IPS-15b (cell line): ENCODE measurements at regions not wholly inside any gene's neighbourhood (a gene's known extent, or its start where the extent isn't known, plus 50 kb on each side); places are given as distances from the start of the nearest gene placed in this dataset.

Source experiments
- H3K27me3 ChIP-seq: one replicate; pipeline ENCODE4 v1.6.1; 2013; ENCODE audit warnings: low read length; ENCODE audit not compliant: control insufficient read depth, insufficient read depth
- H3K36me3 ChIP-seq: one replicate; pipeline ENCODE4 v1.6.1; 2013; ENCODE audit warnings: low read length; ENCODE audit not compliant: control insufficient read depth, insufficient read depth
- H3K4me1 ChIP-seq: one replicate; pipeline ENCODE4 v1.6.1; 2013; ENCODE audit warnings: mild to moderate bottlenecking, low read length; ENCODE audit not compliant: control insufficient read depth, insufficient read depth
- H3K4me3 ChIP-seq: one replicate; pipeline ENCODE4 v1.5.1; 2013; ENCODE audit warnings: low read depth, low read length
- H3K9ac ChIP-seq: one replicate; pipeline ENCODE4 v1.6.1; 2013; ENCODE audit warnings: low read depth, mild to moderate bottlenecking, low read length
- H3K9me3 ChIP-seq: one replicate; pipeline ENCODE4 v1.6.1; 2013; ENCODE audit warnings: mild to moderate bottlenecking, low read length; ENCODE audit not compliant: control insufficient read depth, insufficient read depth

DNA sequence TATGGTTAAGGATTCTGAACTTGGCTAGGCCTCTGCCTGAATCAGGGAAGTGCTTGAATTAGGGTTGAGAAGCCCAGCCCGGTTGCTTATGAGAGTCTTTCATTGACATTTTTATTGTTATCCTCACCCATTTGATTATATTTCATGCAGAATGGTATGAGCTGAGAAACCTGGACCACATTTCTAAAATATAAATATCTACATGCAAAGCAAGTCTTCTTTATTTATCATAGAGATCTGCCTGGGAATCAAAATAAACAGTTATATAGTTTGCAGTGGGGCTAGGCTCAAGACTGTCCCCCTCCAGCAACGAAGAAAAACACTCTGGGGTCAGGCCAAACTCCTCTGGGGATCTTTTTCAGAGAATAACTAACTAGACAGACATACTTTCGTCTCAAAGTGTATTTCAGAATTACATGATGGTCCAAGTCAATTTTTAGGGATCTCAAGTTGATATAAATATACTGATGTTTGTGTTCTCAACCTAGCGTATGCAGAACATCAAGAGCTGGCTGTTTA, 675.4 kb upstream of the NR2F2 start:
- Histone ChIP-seq H3K4me3 (no peak overlapping the region), H3K9ac (no peak overlapping the region), H3K4me1 (no peaks in the 10 kb centered on the region), H3K36me3 (no peaks in the 10 kb centered on the region), H3K27me3 (no peaks in the 10 kb centered on the region), H3K9me3 (no peaks in the 10 kb centered on the region)

DNA sequence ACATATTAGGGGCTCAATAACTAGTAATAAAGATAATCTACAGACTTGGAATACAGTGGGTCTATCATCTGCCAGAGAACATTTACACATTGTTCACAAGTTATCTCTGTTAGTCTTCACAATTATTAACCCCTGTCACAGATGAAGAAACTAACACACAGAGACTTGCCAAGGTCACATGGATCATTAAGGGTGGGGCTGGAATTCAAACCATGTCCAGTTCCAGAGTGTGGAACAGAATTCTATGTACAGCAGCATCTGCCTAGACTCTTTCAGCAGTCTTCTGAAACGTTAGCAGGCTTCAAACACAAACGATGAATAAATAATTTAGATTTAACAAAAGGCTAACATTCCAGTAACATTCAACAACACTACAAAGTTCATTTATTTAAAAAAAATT, 673.9 kb upstream of the NR2F2 start:
- Histone ChIP-seq H3K9ac (no peak overlapping the region), H3K36me3 (no peaks in the 10 kb centered on the region), H3K9me3 (no peaks in the 10 kb centered on the region), H3K27me3 (no peaks in the 10 kb centered on the region), H3K4me1 (no peaks in the 10 kb centered on the region), H3K4me3 (no peak overlapping the region)

DNA sequence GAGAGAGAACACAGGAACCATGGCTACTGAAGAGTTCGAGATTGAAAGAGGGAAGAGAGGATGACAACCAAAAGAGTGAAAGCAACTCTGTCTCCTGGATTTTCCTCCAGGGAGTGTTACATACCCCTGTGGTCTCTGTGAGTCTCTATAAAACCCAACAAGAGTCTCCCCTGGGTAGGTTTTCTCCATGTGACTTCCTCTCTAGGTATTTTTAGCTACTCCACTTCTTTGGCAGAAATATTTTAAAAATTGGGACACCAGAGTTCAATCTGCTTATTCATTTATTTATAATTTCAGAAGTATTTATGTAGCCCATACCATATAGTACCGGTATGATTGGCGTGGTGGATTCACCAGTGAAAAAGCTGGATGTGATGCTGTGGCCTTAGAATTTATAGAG, 671.7 kb upstream of the NR2F2 start:
- Histone ChIP-seq H3K9me3 (no peaks in the 10 kb centered on the region), H3K36me3 (no peaks in the 10 kb centered on the region), H3K27me3 (no peaks in the 10 kb centered on the region), H3K4me3 (no peak overlapping the region), H3K4me1 (no peaks in the 10 kb centered on the region), H3K9ac (no peak overlapping the region)

DNA sequence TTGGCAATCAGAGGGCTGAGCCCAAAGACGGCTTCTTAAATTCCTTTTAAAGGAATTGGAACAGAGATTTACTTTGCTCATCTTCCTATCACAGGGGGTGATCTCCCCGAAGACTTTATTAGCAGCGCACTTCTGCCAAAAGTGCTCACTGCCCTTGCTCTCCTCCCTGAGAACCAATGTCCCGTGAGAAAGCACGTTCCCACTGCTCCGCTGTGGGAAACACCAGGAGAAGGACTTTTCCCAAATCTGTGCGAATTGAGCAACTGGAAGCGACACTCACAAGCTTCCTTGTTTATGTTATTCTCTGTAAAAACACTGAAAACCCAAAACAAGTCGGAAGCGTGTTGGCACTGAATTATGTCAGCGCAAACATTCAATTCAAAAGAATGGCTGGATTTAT, 670.8 kb upstream of the NR2F2 start:
- no peaks in the 10 kb centered on the region for H3K9me3 ChIP-seq
- no peak overlapping the region for H3K4me3 ChIP-seq
- peaks cover 6% of the 10 kb centered on the region for H3K4me1 ChIP-seq
- no peaks in the 10 kb centered on the region for H3K36me3 ChIP-seq
- H3K9ac ChIP-seq: no peak overlapping the region
- H3K27me3 ChIP-seq: no peaks in the 10 kb centered on the region

DNA sequence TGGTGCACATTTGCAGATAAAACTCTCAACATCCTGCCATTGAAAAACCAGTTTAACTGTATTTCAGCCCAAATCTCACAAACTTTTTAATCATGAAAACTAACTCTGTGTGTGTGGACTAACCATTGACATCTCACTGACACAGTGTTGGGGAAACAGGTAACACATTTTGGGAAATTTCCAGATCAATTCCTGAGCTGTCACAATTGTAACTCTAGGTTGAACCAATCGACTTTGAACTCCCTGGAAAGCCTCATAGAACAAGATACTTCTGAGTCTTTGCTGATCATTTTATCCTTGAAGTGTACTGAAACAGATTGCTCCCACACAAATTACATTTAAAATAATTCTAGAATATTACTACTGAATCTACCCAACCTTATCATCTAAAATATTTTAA, 667.9 kb upstream of the NR2F2 start:
- Histone ChIP-seq H3K9me3 (no peaks in the 10 kb centered on the region), H3K9ac (no peak overlapping the region), H3K4me3 (no peak overlapping the region), H3K27me3 (no peaks in the 10 kb centered on the region), H3K4me1 (peaks cover 6% of the 10 kb centered on the region), H3K36me3 (no peaks in the 10 kb centered on the region)

DNA sequence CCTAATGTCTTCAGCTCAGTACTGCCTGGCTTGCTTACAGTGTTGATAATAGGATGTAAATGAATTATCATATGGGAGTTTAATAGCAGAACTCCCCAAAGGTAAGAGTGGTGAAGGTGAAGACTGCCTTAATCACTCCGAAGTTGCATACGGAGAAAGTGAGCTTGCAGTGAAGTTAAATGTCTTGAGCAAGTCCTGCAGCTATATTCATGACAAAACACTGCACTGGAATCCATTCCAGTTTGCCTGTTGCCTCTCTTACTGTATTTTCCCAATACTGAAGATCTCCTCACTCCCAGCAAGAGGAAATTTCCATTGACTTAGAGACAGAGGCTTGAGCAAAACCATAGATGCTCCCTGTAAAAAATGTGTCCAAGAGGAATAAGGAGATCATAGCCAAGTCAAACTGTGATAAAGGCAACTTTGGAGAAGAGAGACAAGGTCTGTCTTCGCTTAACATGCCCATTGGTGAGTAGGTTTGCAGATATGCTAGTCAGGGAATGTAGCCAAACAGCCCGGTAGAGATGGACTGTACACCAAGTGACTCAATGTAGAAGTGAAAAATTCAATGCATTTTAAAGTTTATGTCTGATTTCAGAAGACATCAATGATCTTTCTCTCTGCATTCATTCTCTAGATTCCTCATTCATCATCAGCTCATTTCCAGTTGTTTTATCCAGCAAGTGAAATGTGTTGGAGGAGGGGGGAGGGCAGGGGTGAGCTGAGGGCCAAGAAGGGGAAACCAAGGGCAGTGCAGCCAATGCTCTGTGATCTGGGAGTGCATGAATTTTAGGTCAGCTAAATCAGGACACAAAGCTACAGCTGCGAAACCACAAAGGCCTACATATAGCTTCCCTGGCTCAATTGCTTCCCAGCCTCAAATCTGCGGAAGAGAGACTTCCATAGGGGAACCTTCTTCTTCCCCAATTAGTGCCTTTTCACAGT, 667.1 kb upstream of the NR2F2 start:
- Histone ChIP-seq H3K9me3 (no peaks in the 10 kb centered on the region), H3K36me3 (no peaks in the 10 kb centered on the region), H3K4me1 (peaks cover 6% of the 10 kb centered on the region), H3K4me3 (no peak overlapping the region), H3K9ac (no peak overlapping the region), H3K27me3 (no peaks in the 10 kb centered on the region)

DNA sequence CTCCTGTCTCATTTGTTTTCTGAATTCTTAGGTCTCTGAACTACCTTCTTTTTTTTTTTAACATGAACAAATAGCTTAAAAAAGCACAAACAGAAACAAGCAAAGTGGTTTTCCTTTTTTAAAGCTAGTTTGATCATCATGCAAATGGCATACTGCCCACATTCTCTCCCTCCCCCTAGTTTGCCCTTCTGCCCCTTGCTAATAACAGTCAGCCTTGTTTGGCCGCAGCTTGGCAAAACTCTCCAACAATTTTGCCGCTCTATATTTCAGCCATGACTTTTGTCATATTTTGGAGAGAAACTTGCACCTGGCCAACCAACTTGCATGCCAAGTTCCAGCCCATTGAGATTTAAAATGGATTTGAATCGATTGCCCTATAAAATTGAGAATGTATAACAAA, 666.0 kb upstream of the NR2F2 start:
- Histone ChIP-seq H3K4me1 (peaks cover 6% of the 10 kb centered on the region), H3K27me3 (no peaks in the 10 kb centered on the region), H3K4me3 (no peak overlapping the region), H3K9me3 (no peaks in the 10 kb centered on the region), H3K36me3 (no peaks in the 10 kb centered on the region), H3K9ac (no peak overlapping the region)

DNA sequence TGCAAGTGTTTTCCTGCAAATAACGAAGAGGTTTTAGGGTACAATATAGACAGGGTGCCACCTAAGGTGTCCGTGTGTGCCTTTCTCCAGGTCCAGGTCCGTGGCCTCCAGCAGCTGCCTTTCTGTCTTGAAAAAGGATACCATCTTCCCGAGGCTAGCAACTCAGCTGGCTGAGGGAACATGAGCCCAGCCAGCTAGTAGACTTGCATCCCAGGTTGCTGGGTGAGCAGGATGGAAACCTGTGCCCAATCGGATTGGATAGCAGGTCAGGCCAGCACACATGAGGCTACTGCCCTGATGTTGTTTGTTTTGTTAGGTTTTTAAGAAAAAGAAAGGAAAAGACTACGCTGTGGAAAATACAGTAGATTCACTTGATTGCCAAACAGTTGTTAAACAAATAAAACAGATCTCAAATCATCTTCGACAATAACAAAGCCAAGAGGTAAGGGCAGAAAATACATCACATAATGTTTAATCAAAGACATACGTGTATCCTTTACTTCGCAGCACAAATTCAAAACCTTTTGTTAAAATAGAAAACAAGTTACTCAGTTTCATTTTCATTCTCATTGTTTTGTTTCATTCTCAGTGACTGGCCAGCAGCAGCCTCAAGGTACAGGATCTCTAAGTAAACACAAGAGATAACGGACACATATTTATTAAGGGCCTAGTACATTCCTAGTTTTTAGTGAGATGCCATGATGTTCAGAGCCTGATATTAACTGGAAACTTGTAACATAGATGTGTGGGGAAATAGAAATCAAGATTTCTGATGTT, 661.2 kb upstream of the NR2F2 start:
- Histone ChIP-seq H3K4me3 (no peak overlapping the region), H3K9me3 (no peaks in the 10 kb centered on the region), H3K4me1 (peaks cover 3% of the 10 kb centered on the region), H3K9ac (no peak overlapping the region), H3K36me3 (no peaks in the 10 kb centered on the region), H3K27me3 (no peaks in the 10 kb centered on the region)

DNA sequence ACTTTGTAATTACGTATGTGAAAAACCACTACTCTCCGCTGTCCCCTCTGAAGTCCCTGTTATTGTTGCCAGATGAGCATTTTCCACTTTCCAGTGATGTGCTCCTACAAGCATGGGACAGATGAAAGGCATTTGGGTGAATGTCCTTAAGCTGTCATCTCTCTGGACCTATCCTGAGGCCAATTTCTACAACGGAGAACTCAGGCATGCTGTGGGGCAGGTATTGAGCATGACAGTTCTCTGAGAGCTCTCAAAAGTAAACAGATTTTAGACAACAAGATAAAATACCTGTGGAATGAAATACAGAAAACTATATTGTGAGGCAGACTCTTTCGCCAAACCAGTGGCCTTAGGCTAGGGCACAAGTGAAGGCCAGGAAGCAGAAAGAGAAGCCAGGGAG, 656.5 kb upstream of the NR2F2 start:
- no peaks in the 10 kb centered on the region for H3K4me1 ChIP-seq
- H3K36me3 ChIP-seq: no peaks in the 10 kb centered on the region
- H3K9ac ChIP-seq: no peak overlapping the region
- no peaks in the 10 kb centered on the region for H3K9me3 ChIP-seq
- H3K27me3 ChIP-seq: no peaks in the 10 kb centered on the region
- H3K4me3 ChIP-seq: no peak overlapping the region

DNA sequence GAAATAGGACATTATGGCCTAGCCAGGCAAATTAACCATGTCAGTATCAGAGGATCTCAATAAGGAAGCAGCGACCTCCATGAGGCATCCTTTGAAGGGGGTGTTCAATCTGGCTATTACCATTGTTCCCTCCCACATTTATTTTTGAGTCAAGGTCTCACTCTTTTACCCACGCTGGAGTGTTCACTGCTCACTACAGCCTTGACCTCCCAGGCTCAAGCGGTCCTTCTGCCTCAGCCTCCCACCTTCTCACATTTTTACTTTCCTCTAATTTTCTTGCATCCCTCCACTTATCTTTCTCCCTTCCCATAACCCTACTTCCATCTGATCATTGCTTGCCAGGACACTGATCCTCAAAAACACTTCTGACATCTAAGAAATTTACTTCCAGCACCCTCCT, 654.0 kb upstream of the NR2F2 start:
- no peak overlapping the region for H3K9ac ChIP-seq
- H3K4me1 ChIP-seq: no peaks in the 10 kb centered on the region
- no peak overlapping the region for H3K4me3 ChIP-seq
- no peaks in the 10 kb centered on the region for H3K36me3 ChIP-seq
- no peaks in the 10 kb centered on the region for H3K9me3 ChIP-seq
- no peaks in the 10 kb centered on the region for H3K27me3 ChIP-seq

DNA sequence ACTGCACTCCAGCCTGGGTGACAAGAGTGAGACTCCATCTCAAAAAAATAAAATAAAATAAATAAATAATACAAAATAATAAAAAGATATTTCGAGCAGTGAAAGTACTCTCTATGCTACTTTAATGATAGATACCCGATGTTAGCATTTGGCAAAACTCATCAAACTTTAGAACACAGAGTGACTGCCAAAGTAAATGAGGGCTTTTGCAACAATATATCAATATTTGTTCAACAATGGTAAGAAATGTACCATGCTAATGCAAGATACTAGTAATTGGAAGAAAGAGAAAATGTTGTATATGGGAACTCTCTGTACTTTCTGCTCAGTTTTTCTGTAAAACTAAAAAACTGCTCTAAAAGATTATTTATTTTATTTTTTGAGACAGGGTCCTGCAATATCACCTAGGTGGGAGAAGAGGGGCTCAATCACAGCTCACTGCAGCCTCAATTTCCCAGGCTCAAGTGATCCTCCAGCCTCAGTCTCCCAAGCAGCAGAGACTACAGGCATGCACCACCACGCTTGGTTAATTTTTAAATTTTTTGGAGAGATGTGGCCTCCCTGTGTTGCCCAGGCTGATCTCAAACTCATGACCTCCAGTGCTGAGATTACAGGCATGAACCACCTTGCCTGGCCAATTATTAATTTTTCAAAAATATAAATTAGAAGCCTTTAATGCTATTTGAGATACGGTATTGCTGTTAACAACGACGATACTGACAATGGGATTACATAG, 650.5 kb upstream of the NR2F2 start:
- Histone ChIP-seq H3K36me3 (no peaks in the 10 kb centered on the region), H3K27me3 (no peaks in the 10 kb centered on the region), H3K9ac (no peak overlapping the region), H3K4me1 (no peaks in the 10 kb centered on the region), H3K4me3 (no peak overlapping the region), H3K9me3 (no peaks in the 10 kb centered on the region)
